ENCODE measurements at regions not wholly inside any gene's neighbourhood (a gene's known extent, or its start where the extent isn't known, plus 50 kb on each side); places are given as distances from the start of the nearest gene placed in this dataset.

GRCh38 chr4:125843947-125844346 lies 529.2 kb downstream of the FAT4 start:
- TF ChIP-seq EP300 (IDR thresholded peaks at IDR 0.05) (no peak), POLR2AphosphoS5 (IDR thresholded peaks at IDR 0.05) (no peak), POLR2A (IDR thresholded peaks at IDR 0.05) (no peak)
- ATAC-seq (ENCODE audit: low FRiP score in 2 of 2) (no peak), DNase-seq (no peak)
- Histone ChIP-seq H3K9me3 (no peaks in the 10 kb centered on the region), H3K4me3 (no peak overlapping the region), H3K4me1 (no peaks in the 10 kb centered on the region), H3K36me3 (no peaks in the 10 kb centered on the region), H3K27ac (no peak overlapping the region), H3K27me3 (no peaks in the 10 kb centered on the region)

- no peak for DNase-seq
- Histone ChIP-seq H3K27me3 (no peaks in the 10 kb centered on the region), H3K36me3 (no peaks in the 10 kb centered on the region), H3K27ac (no peak overlapping the region), H3K4me1 (no peaks in the 10 kb centered on the region), H3K4me3 (no peak overlapping the region), H3K9me3 (no peaks in the 10 kb centered on the region)
- WGBS, 2 donors = 90 to 93% methylated on average over 3 of the region's 3 CpGs
- ATAC-seq (ENCODE audit: low FRiP score in 2 of 2) = no peak
- TF ChIP-seq, protein P1, sequence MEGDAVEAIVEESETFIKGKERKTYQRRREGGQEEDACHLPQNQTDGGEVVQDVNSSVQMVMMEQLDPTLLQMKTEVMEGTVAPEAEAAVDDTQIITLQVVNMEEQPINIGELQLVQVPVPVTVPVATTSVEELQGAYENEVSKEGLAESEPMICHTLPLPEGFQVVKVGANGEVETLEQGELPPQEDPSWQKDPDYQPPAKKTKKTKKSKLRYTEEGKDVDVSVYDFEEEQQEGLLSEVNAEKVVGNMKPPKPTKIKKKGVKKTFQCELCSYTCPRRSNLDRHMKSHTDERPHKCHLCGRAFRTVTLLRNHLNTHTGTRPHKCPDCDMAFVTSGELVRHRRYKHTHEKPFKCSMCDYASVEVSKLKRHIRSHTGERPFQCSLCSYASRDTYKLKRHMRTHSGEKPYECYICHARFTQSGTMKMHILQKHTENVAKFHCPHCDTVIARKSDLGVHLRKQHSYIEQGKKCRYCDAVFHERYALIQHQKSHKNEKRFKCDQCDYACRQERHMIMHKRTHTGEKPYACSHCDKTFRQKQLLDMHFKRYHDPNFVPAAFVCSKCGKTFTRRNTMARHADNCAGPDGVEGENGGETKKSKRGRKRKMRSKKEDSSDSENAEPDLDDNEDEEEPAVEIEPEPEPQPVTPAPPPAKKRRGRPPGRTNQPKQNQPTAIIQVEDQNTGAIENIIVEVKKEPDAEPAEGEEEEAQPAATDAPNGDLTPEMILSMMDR (IDR thresholded peaks at IDR 0.05) = no peak
- no peak for TF ChIP-seq POLR2A (IDR thresholded peaks at IDR 0.05)
- TF ChIP-seq POLR2AphosphoS5 (IDR thresholded peaks at IDR 0.05) = no peak
- TF ChIP-seq EP300 (IDR thresholded peaks at IDR 0.05) = no peak
Observed at GRCh38 chr4:125847518-125847917, 532.8 kb downstream of the FAT4 start.

- TF ChIP-seq, protein P1 (IDR thresholded peaks at IDR 0.05) = no peak
- no peak for TF ChIP-seq EP300 (IDR thresholded peaks at IDR 0.05)
- no peak for TF ChIP-seq POLR2A (IDR thresholded peaks at IDR 0.05)
- TF ChIP-seq POLR2AphosphoS5 (IDR thresholded peaks at IDR 0.05) = no peak
- no peaks in the 10 kb centered on the region for H3K36me3 ChIP-seq
- no peak overlapping the region for H3K4me3 ChIP-seq
Observed at GRCh38 chr4:125849869-125850268, 535.1 kb downstream of the FAT4 start.

GRCh38 chr4:125891597-125892258 lies 577.0 kb downstream of the FAT4 start:
- ATAC-seq (ENCODE audit: low FRiP score in 2 of 2) (no peak), DNase-seq (no peak)
- H3K27ac ChIP-seq = no peak overlapping the region
- no peak overlapping the region for H3K4me3 ChIP-seq
- TF ChIP-seq POLR2A (IDR thresholded peaks at IDR 0.05) = no peak
- no peak for TF ChIP-seq EP300 (IDR thresholded peaks at IDR 0.05)
- TF ChIP-seq POLR2AphosphoS5 (IDR thresholded peaks at IDR 0.05) = no peak
- TF ChIP-seq, protein P1 (IDR thresholded peaks at IDR 0.05) = no peak
- H3K9me3 ChIP-seq = no peaks in the 10 kb centered on the region
- no peaks in the 10 kb centered on the region for H3K4me1 ChIP-seq
- WGBS, 2 donors = 48 to 58% methylated on average over 4 of the region's 4 CpGs
- no peaks in the 10 kb centered on the region for H3K36me3 ChIP-seq
- H3K27me3 ChIP-seq = no peaks in the 10 kb centered on the region

More at GRCh38 chr4:125849869-125850268, 535.1 kb downstream of the FAT4 start:
- Histone ChIP-seq H3K27ac (no peak overlapping the region), H3K4me1 (no peaks in the 10 kb centered on the region), H3K27me3 (no peaks in the 10 kb centered on the region), H3K9me3 (no peaks in the 10 kb centered on the region)
- DNase-seq = no peak
- ATAC-seq (ENCODE audit: low FRiP score in 2 of 2) = no peak

DNA sequence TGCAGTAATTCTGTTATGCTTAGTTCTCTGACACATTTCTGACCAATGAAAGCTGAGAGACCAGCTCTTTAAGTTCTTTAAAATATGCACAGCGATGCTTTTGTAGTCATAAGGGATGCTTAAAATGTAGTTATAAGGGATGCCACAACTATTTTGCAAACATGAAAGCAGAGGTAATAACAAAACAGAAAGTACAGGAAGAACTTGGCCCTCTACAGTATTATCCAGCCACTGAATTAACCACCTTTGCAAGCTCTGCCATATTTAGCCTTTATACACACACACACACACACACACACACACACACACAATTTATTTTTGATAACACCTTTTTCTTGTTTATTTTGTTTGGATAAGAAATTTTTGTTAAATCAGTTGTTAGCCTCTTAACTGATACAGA lies 590.0 kb downstream of the FAT4 start:
- no peaks in the 10 kb centered on the region for H3K27me3 ChIP-seq
- no peaks in the 10 kb centered on the region for H3K9me3 ChIP-seq
- no peak overlapping the region for H3K4me3 ChIP-seq
- ATAC-seq (ENCODE audit: low FRiP score in 2 of 2) (no peak), DNase-seq (no peak)
- H3K27ac ChIP-seq = no peak overlapping the region
- 83 to 89% methylated on average over 1 of the region's 1 CpG for WGBS, 2 donors
- no peak for TF ChIP-seq POLR2AphosphoS5 (IDR thresholded peaks at IDR 0.05)
- TF ChIP-seq, protein P1 (IDR thresholded peaks at IDR 0.05) = no peak
- TF ChIP-seq EP300 (IDR thresholded peaks at IDR 0.05) = no peak
- TF ChIP-seq POLR2A (IDR thresholded peaks at IDR 0.05) = no peak
- H3K36me3 ChIP-seq = no peaks in the 10 kb centered on the region
- H3K4me1 ChIP-seq = no peaks in the 10 kb centered on the region
